Choroid plexus epithelial cell (primary cell): ENCODE measurements at regions not wholly inside any gene's neighbourhood (a gene's known extent, or its start where the extent isn't known, plus 50 kb on each side); places are given as distances from the start of the nearest gene placed in this dataset.

ENCODE experiments used
- DNase-seq: peaks from one replicate; pipeline ENCODE4 v3.0.0-alpha.2; 2010; ENCODE audit warnings: low read depth
- H3K4me3 ChIP-seq: 2 replicates; pipeline ENCODE4 v1.5.1; 2011; ENCODE audit warnings: low read depth, mild to moderate bottlenecking, control low read depth, low read length, moderate library complexity
- TF ChIP-seq, protein P1 (sequence below): conservative IDR thresholded peaks from 2 replicates; pipeline ENCODE4 v1.5.1; 2011; ENCODE audit warnings: low read depth, mild to moderate bottlenecking, control low read depth, inconsistent platforms, low read length, moderate library complexity

DNA sequence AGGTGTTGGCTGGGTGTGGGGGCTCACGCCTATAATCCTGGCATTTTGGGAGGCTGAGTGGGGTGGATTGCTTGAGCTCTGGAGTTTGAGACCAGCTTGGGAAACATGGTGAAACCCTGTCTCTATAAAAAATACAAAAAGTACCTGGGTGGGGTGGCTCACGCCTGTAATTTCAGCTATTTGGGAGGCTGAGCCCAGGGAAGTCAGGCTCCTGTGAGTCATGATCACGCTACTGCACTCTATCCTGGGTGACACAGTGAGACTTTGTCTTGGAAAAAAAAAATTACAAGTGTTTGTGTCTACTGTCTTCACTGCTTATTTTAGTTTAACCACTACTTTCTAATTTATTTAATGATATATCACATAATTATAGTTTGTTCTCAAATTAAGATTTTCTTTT lies 62.7 kb upstream of the DOCK10 start:
- DNase-seq = no peak

GRCh38 chr2:225104321-225104720 lies 62.1 kb upstream of the DOCK10 start:
- TF ChIP-seq, protein P1, sequence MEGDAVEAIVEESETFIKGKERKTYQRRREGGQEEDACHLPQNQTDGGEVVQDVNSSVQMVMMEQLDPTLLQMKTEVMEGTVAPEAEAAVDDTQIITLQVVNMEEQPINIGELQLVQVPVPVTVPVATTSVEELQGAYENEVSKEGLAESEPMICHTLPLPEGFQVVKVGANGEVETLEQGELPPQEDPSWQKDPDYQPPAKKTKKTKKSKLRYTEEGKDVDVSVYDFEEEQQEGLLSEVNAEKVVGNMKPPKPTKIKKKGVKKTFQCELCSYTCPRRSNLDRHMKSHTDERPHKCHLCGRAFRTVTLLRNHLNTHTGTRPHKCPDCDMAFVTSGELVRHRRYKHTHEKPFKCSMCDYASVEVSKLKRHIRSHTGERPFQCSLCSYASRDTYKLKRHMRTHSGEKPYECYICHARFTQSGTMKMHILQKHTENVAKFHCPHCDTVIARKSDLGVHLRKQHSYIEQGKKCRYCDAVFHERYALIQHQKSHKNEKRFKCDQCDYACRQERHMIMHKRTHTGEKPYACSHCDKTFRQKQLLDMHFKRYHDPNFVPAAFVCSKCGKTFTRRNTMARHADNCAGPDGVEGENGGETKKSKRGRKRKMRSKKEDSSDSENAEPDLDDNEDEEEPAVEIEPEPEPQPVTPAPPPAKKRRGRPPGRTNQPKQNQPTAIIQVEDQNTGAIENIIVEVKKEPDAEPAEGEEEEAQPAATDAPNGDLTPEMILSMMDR = no peak
- DNase-seq = no peak
- no peak overlapping the region for H3K4me3 ChIP-seq

More for the DNA sequence above, 62.7 kb upstream of the DOCK10 start:
- TF ChIP-seq, protein P1 = no peak
- no peak overlapping the region for H3K4me3 ChIP-seq

DNA sequence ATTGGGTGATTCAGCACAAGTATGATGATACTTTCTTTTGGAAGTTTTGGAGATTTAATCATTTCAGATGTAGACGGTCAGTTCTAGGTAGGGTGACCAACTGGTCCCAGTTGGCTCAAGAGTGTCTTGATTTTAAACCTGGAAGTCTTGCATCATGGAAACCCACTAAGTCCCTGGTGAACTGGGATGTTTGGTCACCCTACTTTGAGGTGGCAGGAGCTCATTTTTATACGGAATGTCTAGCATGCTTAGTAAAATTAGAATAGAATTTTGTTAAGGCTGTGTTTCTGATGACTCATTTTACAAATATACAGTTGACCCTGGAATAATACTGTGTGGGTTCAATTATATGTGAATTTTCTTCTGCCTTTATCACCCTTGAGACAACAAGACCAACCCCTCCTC lies 61.5 kb upstream of the DOCK10 start:
- no peak overlapping the region for H3K4me3 ChIP-seq
- TF ChIP-seq, protein P1 = no peak
- peak; percentile 71 for DNase-seq

DNA sequence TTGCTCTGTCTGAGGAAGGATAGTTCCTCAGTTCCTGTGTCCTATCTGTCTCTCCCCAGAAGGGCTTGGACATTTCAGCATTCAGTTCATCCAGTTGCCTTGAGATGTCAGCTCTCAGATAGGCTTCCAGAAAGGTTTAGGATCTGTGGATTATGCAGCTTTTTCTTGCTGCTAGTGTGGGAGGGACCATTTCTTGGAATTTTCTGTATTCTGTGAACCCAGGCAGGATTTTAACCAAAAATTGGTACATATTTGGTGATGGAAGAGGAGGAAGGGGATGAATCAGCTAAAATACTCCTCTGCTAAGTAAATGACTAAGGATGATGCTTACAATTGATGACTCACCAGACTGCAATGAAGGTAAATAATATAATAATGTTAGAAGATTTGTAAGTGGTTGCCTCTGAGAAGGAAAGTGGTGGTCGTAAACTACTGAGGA lies 58.6 kb upstream of the DOCK10 start:
- peak; percentile 90 for DNase-seq
- H3K4me3 ChIP-seq = no peak overlapping the region
- TF ChIP-seq, protein P1 = no peak

GRCh38 chr2:225100269-225100668 lies 58.0 kb upstream of the DOCK10 start:
- DNase-seq = peak; percentile 78
- TF ChIP-seq, protein P1 = no peak
- H3K4me3 ChIP-seq = no peak overlapping the region

- no peak for DNase-seq
- no peak overlapping the region for H3K4me3 ChIP-seq
- TF ChIP-seq, protein P1 = no peak
Observed at GRCh38 chr2:225097035-225097434, 54.8 kb upstream of the DOCK10 start.
